ENCODE measurements at regions not wholly inside any gene's neighbourhood (a gene's known extent, or its start where the extent isn't known, plus 50 kb on each side); places are given as distances from the start of the nearest gene placed in this dataset.

DNA sequence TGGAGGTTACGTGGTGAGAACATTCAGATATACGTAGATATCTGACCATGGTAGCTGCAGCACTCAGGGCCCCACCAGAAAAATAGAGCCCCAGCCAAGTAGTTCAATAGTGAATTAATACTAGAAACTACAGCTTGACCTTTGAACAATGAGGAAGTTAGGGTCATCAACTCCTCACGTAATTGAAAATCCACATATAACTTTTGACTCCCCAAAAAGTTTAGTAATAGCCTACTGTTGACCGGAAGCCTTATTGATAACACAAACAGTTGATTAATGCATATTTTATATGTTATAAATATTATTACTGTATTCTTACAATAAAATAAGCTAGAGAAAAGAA lies 117.9 kb downstream of the SNX5 start:
- TF ChIP-seq CBFB (CRISPR knock-in tag; IDR thresholded peaks at IDR 0.05) (no peak), HES4 (CRISPR knock-in tag; IDR thresholded peaks at IDR 0.05; ENCODE audit: borderline replicate concordance) (no peak), ELF4 (CRISPR knock-in tag; IDR thresholded peaks at IDR 0.05; ENCODE audit: borderline replicate concordance) (no peak), ZKSCAN5 (CRISPR knock-in tag; IDR thresholded peaks at IDR 0.05) (no peak), SIN3B (IDR thresholded peaks at IDR 0.05; ENCODE audit: low read length) (no peak), ZNF850 (CRISPR knock-in tag; conservative IDR thresholded peaks at IDR 0.05) (no peak), NRL (CRISPR knock-in tag; IDR thresholded peaks at IDR 0.05; ENCODE audit: borderline replicate concordance) (no peak), POGZ (CRISPR knock-in tag; IDR thresholded peaks at IDR 0.05) (no peak), ZNF678 (CRISPR knock-in tag; IDR thresholded peaks at IDR 0.05) (no peak), NCOR1 (IDR thresholded peaks at IDR 0.05; ENCODE audit: borderline replicate concordance, low read length) (no peak), TGIF2 (CRISPR knock-in tag; IDR thresholded peaks at IDR 0.05) (no peak), ZNF816 (CRISPR knock-in tag; IDR thresholded peaks at IDR 0.05; ENCODE audit: borderline replicate concordance) (no peak)
- TF ChIP-seq, protein P1, sequence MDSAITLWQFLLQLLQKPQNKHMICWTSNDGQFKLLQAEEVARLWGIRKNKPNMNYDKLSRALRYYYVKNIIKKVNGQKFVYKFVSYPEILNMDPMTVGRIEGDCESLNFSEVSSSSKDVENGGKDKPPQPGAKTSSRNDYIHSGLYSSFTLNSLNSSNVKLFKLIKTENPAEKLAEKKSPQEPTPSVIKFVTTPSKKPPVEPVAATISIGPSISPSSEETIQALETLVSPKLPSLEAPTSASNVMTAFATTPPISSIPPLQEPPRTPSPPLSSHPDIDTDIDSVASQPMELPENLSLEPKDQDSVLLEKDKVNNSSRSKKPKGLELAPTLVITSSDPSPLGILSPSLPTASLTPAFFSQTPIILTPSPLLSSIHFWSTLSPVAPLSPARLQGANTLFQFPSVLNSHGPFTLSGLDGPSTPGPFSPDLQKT (CRISPR knock-in tag; IDR thresholded peaks at IDR 0.05; ENCODE audit: borderline replicate concordance): no peak
- TF ChIP-seq, protein P2, sequence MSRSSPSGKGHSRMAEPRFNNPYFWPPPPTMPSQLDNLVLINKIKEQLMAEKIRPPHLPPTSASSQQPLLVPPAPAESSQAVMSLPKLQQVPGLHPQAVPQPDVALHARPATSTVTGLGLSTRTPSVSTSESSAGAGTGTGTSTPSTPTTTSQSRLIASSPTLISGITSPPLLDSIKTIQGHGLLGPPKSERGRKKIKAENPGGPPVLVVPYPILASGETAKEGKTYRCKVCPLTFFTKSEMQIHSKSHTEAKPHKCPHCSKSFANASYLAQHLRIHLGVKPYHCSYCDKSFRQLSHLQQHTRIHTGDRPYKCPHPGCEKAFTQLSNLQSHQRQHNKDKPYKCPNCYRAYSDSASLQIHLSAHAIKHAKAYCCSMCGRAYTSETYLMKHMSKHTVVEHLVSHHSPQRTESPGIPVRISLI (CRISPR knock-in tag; IDR thresholded peaks at IDR 0.05; ENCODE audit: borderline replicate concordance): no peak
- TF ChIP-seq, protein P3, sequence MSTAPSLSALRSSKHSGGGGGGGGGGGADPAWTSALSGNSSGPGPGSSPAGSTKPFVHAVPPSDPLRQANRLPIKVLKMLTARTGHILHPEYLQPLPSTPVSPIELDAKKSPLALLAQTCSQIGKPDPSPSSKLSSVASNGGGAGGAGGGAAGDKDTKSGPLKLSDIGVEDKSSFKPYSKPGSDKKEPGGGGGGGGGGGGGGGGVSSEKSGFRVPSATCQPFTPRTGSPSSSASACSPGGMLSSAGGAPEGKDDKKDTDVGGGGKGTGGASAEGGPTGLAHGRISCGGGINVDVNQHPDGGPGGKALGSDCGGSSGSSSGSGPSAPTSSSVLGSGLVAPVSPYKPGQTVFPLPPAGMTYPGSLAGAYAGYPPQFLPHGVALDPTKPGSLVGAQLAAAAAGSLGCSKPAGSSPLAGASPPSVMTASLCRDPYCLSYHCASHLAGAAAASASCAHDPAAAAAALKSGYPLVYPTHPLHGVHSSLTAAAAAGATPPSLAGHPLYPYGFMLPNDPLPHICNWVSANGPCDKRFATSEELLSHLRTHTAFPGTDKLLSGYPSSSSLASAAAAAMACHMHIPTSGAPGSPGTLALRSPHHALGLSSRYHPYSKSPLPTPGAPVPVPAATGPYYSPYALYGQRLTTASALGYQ (CRISPR knock-in tag; IDR thresholded peaks at IDR 0.05): no peak
- TF ChIP-seq, protein P4, sequence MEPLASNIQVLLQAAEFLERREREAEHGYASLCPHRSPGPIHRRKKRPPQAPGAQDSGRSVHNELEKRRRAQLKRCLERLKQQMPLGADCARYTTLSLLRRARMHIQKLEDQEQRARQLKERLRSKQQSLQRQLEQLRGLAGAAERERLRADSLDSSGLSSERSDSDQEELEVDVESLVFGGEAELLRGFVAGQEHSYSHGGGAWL (CRISPR knock-in tag; IDR thresholded peaks at IDR 0.05): no peak
- FAIRE-seq (no peak), ATAC-seq (no peak), DNase-seq (ENCODE audit: low spot score) (no peak)
- Histone ChIP-seq H3K36me3 (replicated peaks in 1 of 2; ENCODE audit: control insufficient read depth in 1 of 2, insufficient read depth in 2 of 2, low read length in 2 of 2) (no peaks in the 10 kb centered on the region), H3K9me3 (ENCODE audit: low read length) (no peaks in the 10 kb centered on the region), H2AFZ (ENCODE audit: low read length) (no peak overlapping the region), H3K4me3 (replicated peaks in 1 of 3; ENCODE audit: insufficient read depth in 1 of 3, low read depth in 2 of 3, low read length in 3 of 3) (no peak overlapping the region), H3K27ac (ENCODE audit: extremely low read length, insufficient read depth, low read length) (no peak overlapping the region), H4K20me1 (ENCODE audit: insufficient read depth, low read length) (no peaks in the 10 kb centered on the region), H3K27me3 (ENCODE audit: control insufficient read depth in 1 of 2, insufficient read depth in 2 of 2, low read length in 2 of 2) (peaks cover 0 to 1% of the 10 kb centered on the region in 2 experiments; a peak in 1 of 5 replicates), H3K4me1 (ENCODE audit: insufficient read depth, low read length) (peaks cover 76% of the 10 kb centered on the region), H3K9ac (ENCODE audit: insufficient read depth, low read depth, low read length) (no peak overlapping the region), H3K79me2 (ENCODE audit: insufficient read depth, low read length) (no peaks in the 10 kb centered on the region), H3K4me2 (ENCODE audit: low read depth, low read length) (no peak overlapping the region)
- BruUV-seq (replicated peaks): no TSS peak
- in situ Hi-C loops (cut with HindIII; ENCODE audit: extremely low pct_ligation_motif_present, low pct_unique_long_range_greater_than_20kb): no loop called here
- ChIA-PET POLR2A (interaction anchor here (0.9 to 9.9 kb wide), 5 partner anchors 10 to 170 kb away, joined by 3 to 164 read pairs (median 3); partner anchors contain the start of gene RRBP1), CTCF (ENCODE audit: low intra/inter-chr PET ratio, low total read pairs) (no interaction called here)
- 96% methylated on average over 4 of the region's 4 CpGs for WGBS (ENCODE audit: low lambda C conversion rate)
- intact Hi-C loops (cut with micrococcal nuclease; ENCODE audit: unreplicated experiment): no loop called here

Measured in HepG2 (cell line).